ENCODE measurements at regions not wholly inside any gene's neighbourhood (a gene's known extent, or its start where the extent isn't known, plus 50 kb on each side); places are given as distances from the start of the nearest gene placed in this dataset.

DNA sequence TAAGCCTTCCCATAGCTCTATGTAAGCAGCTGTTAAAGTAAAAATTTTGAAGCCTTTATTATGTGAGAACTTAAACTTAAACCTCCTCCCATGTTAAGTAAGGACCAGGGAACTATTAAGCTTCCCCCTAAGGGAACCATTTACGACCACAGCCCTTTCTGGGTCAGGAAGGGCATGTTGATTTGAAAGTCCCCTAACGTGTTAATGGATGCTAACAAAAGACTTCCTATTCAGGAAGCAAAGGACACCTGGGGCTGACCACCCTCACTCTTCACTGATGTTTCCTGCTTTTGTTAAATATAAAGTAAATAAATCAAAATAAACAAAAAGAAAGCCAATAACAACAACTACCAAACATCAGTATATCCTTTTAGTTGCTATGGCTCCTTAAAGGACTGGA lies 170.6 kb upstream of the RFX3 start:
- no peaks in the 10 kb centered on the region for H3K36me3 ChIP-seq (ENCODE audit: control insufficient read depth, insufficient read depth, low read length)
- no peaks in the 10 kb centered on the region for H3K9me3 ChIP-seq (ENCODE audit: control insufficient read depth, low read length)
- WGBS, 2 experiments (ENCODE audit: insufficient coverage in 2 of 2), result no CpG with 5 or more reads among the region's 2 CpGs

GRCh38 chr9:3692606-3693005 lies 166.8 kb upstream of the RFX3 start:
- Histone ChIP-seq H3K9me3 (ENCODE audit: control insufficient read depth, low read length) (no peaks in the 10 kb centered on the region), H3K36me3 (ENCODE audit: control insufficient read depth, insufficient read depth, low read length) (no peaks in the 10 kb centered on the region), H3K27ac (ENCODE audit: low read depth, low read length, severe bottlenecking) (no peak overlapping the region), H3K4me3 (ENCODE audit: extremely low read depth, insufficient read depth, low read length, poor library complexity, severe bottlenecking) (no peak overlapping the region), H3K4me1 (ENCODE audit: control insufficient read depth, insufficient read depth, low read length, poor library complexity, severe bottlenecking) (no peaks in the 10 kb centered on the region)
- no CpG with 5 or more reads among the region's 1 CpG for WGBS, 2 experiments (ENCODE audit: insufficient coverage in 2 of 2)

More for the DNA sequence above, 170.6 kb upstream of the RFX3 start:
- Histone ChIP-seq H3K4me3 (ENCODE audit: extremely low read depth, insufficient read depth, low read length, poor library complexity, severe bottlenecking) (no peak overlapping the region), H3K4me1 (ENCODE audit: control insufficient read depth, insufficient read depth, low read length, poor library complexity, severe bottlenecking) (no peaks in the 10 kb centered on the region), H3K27ac (ENCODE audit: low read depth, low read length, severe bottlenecking) (no peak overlapping the region)

- 92 to 93% methylated on average over 2 to 3 of the region's 4 CpGs for WGBS, 2 experiments (ENCODE audit: insufficient coverage in 2 of 2)
- Histone ChIP-seq H3K9me3 (ENCODE audit: control insufficient read depth, low read length) (no peaks in the 10 kb centered on the region), H3K4me3 (ENCODE audit: extremely low read depth, insufficient read depth, low read length, poor library complexity, severe bottlenecking) (no peak overlapping the region), H3K4me1 (ENCODE audit: control insufficient read depth, insufficient read depth, low read length, poor library complexity, severe bottlenecking) (no peaks in the 10 kb centered on the region), H3K27ac (ENCODE audit: low read depth, low read length, severe bottlenecking) (no peak overlapping the region), H3K36me3 (ENCODE audit: control insufficient read depth, insufficient read depth, low read length) (no peaks in the 10 kb centered on the region)
Observed at GRCh38 chr9:3689555-3689954, 163.8 kb upstream of the RFX3 start.

GRCh38 chr9:3687145-3687544 lies 161.3 kb upstream of the RFX3 start:
- no peaks in the 10 kb centered on the region for H3K36me3 ChIP-seq (ENCODE audit: control insufficient read depth, insufficient read depth, low read length)
- H3K9me3 ChIP-seq (ENCODE audit: control insufficient read depth, low read length), result no peaks in the 10 kb centered on the region
- no peak overlapping the region for H3K4me3 ChIP-seq (ENCODE audit: extremely low read depth, insufficient read depth, low read length, poor library complexity, severe bottlenecking)
- H3K27ac ChIP-seq (ENCODE audit: low read depth, low read length, severe bottlenecking), result no peak overlapping the region
- H3K4me1 ChIP-seq (ENCODE audit: control insufficient read depth, insufficient read depth, low read length, poor library complexity, severe bottlenecking), result no peaks in the 10 kb centered on the region

DNA sequence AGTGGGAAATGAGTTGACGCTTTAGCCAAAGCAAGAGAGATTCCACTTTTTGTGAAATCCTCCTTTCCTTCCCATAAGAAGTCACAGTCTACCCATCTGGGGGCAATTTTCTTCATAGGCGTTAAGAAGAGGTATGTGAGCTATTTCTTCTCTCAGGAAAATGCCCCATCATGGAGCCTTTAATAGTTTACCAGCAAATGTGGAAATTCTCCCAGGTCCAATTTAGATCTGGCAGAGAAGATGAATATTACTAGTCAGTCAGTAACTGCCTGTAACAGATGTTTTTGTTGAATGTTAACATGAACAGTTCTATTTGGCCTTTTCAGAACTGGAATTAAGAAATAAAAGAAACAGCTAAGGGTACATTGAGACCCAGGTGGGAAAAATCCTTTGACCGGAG lies 156.4 kb upstream of the RFX3 start:
- Histone ChIP-seq H3K9me3 (ENCODE audit: control insufficient read depth, low read length) (no peaks in the 10 kb centered on the region), H3K4me3 (ENCODE audit: extremely low read depth, insufficient read depth, low read length, poor library complexity, severe bottlenecking) (no peak overlapping the region), H3K36me3 (ENCODE audit: control insufficient read depth, insufficient read depth, low read length) (no peaks in the 10 kb centered on the region), H3K4me1 (ENCODE audit: control insufficient read depth, insufficient read depth, low read length, poor library complexity, severe bottlenecking) (no peaks in the 10 kb centered on the region), H3K27ac (ENCODE audit: low read depth, low read length, severe bottlenecking) (no peak overlapping the region)
- WGBS, 2 experiments (ENCODE audit: insufficient coverage in 2 of 2), result 100% methylated on average over 1 of the region's 3 CpGs

GRCh38 chr9:3677541-3677940 lies 151.7 kb upstream of the RFX3 start:
- Histone ChIP-seq H3K4me1 (ENCODE audit: control insufficient read depth, insufficient read depth, low read length, poor library complexity, severe bottlenecking) (no peaks in the 10 kb centered on the region), H3K27ac (ENCODE audit: low read depth, low read length, severe bottlenecking) (no peak overlapping the region), H3K36me3 (ENCODE audit: control insufficient read depth, insufficient read depth, low read length) (no peaks in the 10 kb centered on the region), H3K4me3 (ENCODE audit: extremely low read depth, insufficient read depth, low read length, poor library complexity, severe bottlenecking) (no peak overlapping the region), H3K9me3 (ENCODE audit: control insufficient read depth, low read length) (no peaks in the 10 kb centered on the region)
- 92 to 100% methylated on average over 2 to 4 of the region's 4 CpGs for WGBS, 2 experiments (ENCODE audit: insufficient coverage in 2 of 2)

- H3K4me1 ChIP-seq (ENCODE audit: control insufficient read depth, insufficient read depth, low read length, poor library complexity, severe bottlenecking), result no peaks in the 10 kb centered on the region
- 83 to 87% methylated on average over 2 to 3 of the region's 3 CpGs for WGBS, 2 experiments (ENCODE audit: insufficient coverage in 2 of 2)
- no peak overlapping the region for H3K4me3 ChIP-seq (ENCODE audit: extremely low read depth, insufficient read depth, low read length, poor library complexity, severe bottlenecking)
- H3K27ac ChIP-seq (ENCODE audit: low read depth, low read length, severe bottlenecking), result no peak overlapping the region
- H3K36me3 ChIP-seq (ENCODE audit: control insufficient read depth, insufficient read depth, low read length), result no peaks in the 10 kb centered on the region
- no peaks in the 10 kb centered on the region for H3K9me3 ChIP-seq (ENCODE audit: control insufficient read depth, low read length)
Observed at GRCh38 chr9:3676766-3677165, 151.0 kb upstream of the RFX3 start.

GRCh38 chr9:3675946-3676345 lies 150.1 kb upstream of the RFX3 start:
- WGBS, 2 experiments (ENCODE audit: insufficient coverage in 2 of 2), result 100% methylated on average over 1 of the region's 2 CpGs; no CpG with 5 or more reads in 1 of the 2 experiments
- Histone ChIP-seq H3K36me3 (ENCODE audit: control insufficient read depth, insufficient read depth, low read length) (no peaks in the 10 kb centered on the region), H3K4me1 (ENCODE audit: control insufficient read depth, insufficient read depth, low read length, poor library complexity, severe bottlenecking) (no peaks in the 10 kb centered on the region), H3K27ac (ENCODE audit: low read depth, low read length, severe bottlenecking) (no peak overlapping the region), H3K9me3 (ENCODE audit: control insufficient read depth, low read length) (no peaks in the 10 kb centered on the region), H3K4me3 (ENCODE audit: extremely low read depth, insufficient read depth, low read length, poor library complexity, severe bottlenecking) (no peak overlapping the region)

DNA sequence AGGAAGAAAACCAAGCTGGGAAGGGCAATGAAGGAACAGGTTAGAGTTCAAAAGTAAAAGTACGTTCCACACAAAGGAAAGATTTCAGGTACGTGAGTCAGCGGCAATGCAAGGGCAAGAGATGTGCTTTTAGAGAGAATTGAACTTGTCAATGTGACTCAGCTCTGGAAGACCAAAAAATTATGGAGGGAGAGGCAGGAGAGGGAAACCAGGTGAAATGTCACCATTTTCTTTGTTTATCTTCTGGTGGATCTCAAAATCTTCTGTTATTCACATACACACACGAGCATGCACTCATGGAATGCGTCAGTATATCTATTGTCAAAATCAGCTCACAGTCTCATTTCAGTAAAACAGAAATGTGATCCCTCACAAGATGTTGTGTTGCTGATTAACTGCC lies 148.8 kb upstream of the RFX3 start:
- no peaks in the 10 kb centered on the region for H3K9me3 ChIP-seq (ENCODE audit: control insufficient read depth, low read length)
- 77 to 92% methylated on average over 5 of the region's 5 CpGs for WGBS, 2 experiments (ENCODE audit: insufficient coverage in 2 of 2)
- H3K27ac ChIP-seq (ENCODE audit: low read depth, low read length, severe bottlenecking), result no peak overlapping the region
- no peak overlapping the region for H3K4me3 ChIP-seq (ENCODE audit: extremely low read depth, insufficient read depth, low read length, poor library complexity, severe bottlenecking)
- H3K36me3 ChIP-seq (ENCODE audit: control insufficient read depth, insufficient read depth, low read length), result no peaks in the 10 kb centered on the region
- no peaks in the 10 kb centered on the region for H3K4me1 ChIP-seq (ENCODE audit: control insufficient read depth, insufficient read depth, low read length, poor library complexity, severe bottlenecking)

- H3K4me1 ChIP-seq (ENCODE audit: control insufficient read depth, insufficient read depth, low read length, poor library complexity, severe bottlenecking), result no peaks in the 10 kb centered on the region
- 87 to 90% methylated on average over 4 to 5 of the region's 5 CpGs for WGBS, 2 experiments (ENCODE audit: insufficient coverage in 2 of 2)
- no peaks in the 10 kb centered on the region for H3K36me3 ChIP-seq (ENCODE audit: control insufficient read depth, insufficient read depth, low read length)
- no peak overlapping the region for H3K4me3 ChIP-seq (ENCODE audit: extremely low read depth, insufficient read depth, low read length, poor library complexity, severe bottlenecking)
- no peaks in the 10 kb centered on the region for H3K9me3 ChIP-seq (ENCODE audit: control insufficient read depth, low read length)
- no peak overlapping the region for H3K27ac ChIP-seq (ENCODE audit: low read depth, low read length, severe bottlenecking)
Observed at GRCh38 chr9:3672399-3672798, 146.6 kb upstream of the RFX3 start.

- Histone ChIP-seq H3K4me1 (ENCODE audit: control insufficient read depth, insufficient read depth, low read length, poor library complexity, severe bottlenecking) (no peaks in the 10 kb centered on the region), H3K36me3 (ENCODE audit: control insufficient read depth, insufficient read depth, low read length) (no peaks in the 10 kb centered on the region), H3K27ac (ENCODE audit: low read depth, low read length, severe bottlenecking) (no peak overlapping the region), H3K4me3 (ENCODE audit: extremely low read depth, insufficient read depth, low read length, poor library complexity, severe bottlenecking) (no peak overlapping the region), H3K9me3 (ENCODE audit: control insufficient read depth, low read length) (no peaks in the 10 kb centered on the region)
- 80 to 100% methylated on average over 1 of the region's 1 CpG for WGBS, 2 experiments (ENCODE audit: insufficient coverage in 2 of 2)
Observed at GRCh38 chr9:3664044-3664443, 138.2 kb upstream of the RFX3 start.

- Histone ChIP-seq H3K4me3 (ENCODE audit: extremely low read depth, insufficient read depth, low read length, poor library complexity, severe bottlenecking) (no peak overlapping the region), H3K27ac (ENCODE audit: low read depth, low read length, severe bottlenecking) (no peak overlapping the region), H3K9me3 (ENCODE audit: control insufficient read depth, low read length) (no peaks in the 10 kb centered on the region), H3K36me3 (ENCODE audit: control insufficient read depth, insufficient read depth, low read length) (no peaks in the 10 kb centered on the region), H3K4me1 (ENCODE audit: control insufficient read depth, insufficient read depth, low read length, poor library complexity, severe bottlenecking) (no peaks in the 10 kb centered on the region)
- 89% methylated on average over 3 of the region's 4 CpGs; no CpG with 5 or more reads in 1 of the 2 experiments for WGBS, 2 experiments (ENCODE audit: insufficient coverage in 2 of 2)
Observed at GRCh38 chr9:3662671-3663070, 136.9 kb upstream of the RFX3 start.

All from mesodermal cell (in vitro differentiated cells).